NCI-H526 (cell line): ENCODE measurements at regions not wholly inside any gene's neighbourhood (a gene's known extent, or its start where the extent isn't known, plus 50 kb on each side); places are given as distances from the start of the nearest gene placed in this dataset.

Source experiments
- DNase-seq, 2 experiments: peaks; one replicate each; lab custom pipeline; 2025; lab: John Stamatoyannopoulos, UW

DNA sequence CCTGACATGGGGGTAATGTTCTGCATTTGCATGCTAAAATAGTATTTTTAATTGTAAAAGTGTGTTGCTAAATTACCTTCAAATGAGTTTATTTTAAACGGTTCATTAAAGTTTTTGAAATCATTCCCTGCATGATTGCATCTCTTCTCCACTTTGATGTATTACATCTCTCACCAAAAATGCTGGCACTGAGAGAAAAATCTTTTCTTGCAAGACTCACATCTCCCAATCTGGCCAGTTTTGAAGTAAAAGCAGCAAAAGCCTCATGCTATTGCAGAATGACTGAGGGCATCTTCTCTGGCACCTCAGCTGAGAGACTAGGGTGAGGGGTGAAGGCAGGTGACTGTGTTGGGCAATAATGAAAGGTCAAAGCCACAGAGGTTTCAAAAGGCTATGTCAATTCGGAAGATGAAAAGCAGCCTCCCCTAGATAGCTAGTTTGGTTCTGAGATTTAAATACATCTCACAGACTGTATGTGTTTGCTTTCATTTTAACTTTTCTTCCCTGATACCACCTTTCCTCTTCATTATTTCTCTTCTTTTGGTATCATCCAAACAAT, 292.2 kb upstream of the RAG2 start:
- DNase-seq = no peak

DNA sequence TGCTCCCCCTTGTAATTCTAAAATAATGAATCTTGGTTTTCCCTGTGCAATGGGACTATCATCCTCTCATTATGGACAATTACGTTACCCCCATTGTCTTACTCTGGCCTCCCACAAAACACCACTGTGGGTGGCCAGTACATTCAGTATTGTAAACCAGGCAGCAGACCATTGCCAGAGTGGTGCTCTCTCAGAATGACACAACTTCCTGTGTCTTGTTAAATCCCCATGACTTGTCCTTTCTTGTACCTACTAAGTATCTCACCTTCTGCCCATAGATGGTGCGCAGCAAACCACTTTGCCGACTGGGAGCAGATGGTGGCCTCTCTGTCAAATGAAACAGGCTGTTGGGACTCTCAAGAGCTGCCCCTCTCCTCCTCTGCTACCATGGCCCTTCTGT, 287.1 kb upstream of the RAG2 start:
- no peak for DNase-seq

DNA sequence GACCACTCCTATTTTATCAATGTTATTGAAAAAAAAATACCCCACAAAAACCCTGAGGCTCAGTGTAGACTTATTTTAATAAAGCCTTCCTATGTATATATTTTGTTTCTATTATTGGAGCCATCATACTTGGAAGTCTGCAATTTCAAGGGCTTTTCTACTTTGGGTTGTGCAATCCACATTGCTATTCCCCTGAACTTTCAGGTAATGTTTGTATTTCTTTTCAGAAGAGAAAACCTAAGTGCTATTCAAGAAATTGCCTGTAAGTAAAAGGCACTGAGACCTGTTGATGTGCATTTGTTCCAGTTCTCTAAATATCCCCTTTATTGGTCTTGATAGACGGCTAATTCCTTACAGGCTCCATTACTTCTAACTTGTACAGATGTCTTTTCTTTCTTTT, 280.7 kb upstream of the RAG2 start:
- no peak for DNase-seq

- no peak for DNase-seq
Observed at GRCh38 chr11:36877149-36877548, 279.1 kb upstream of the RAG2 start.

GRCh38 chr11:36876266-36876665, 278.2 kb upstream of the RAG2 start:
- DNase-seq = no peak

- no peak for DNase-seq
Observed at GRCh38 chr11:36874291-36874690, 276.3 kb upstream of the RAG2 start.

- DNase-seq = no peak
Observed at GRCh38 chr11:36870361-36870760, 272.3 kb upstream of the RAG2 start.

GRCh38 chr11:36868380-36868779, 270.3 kb upstream of the RAG2 start:
- no peak for DNase-seq

- no peak for DNase-seq
Observed at GRCh38 chr11:36865846-36866245, 267.8 kb upstream of the RAG2 start.

DNA sequence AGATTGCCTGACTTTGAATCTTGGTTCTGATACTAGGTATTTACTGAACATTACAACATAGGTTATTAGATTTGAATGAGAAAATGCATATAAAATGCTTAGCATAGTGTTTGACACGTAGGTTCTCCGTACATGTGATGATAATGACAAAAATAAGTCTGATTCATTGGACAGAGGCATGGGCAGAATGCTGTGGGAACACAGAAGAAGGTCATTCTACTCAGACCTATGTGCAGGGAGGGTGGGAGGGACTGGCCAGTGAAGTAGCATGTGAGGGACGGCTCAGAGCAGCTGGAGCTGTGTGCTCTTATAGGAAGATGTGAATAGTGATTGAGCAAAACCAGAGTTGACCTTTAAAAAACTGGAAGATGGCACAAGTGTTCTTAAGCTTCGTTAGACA, 256.8 kb upstream of the RAG2 start:
- no peak for DNase-seq

GRCh38 chr11:36848660-36849059, 250.6 kb upstream of the RAG2 start:
- DNase-seq = no peak

- no peak for DNase-seq
Observed at GRCh38 chr11:36840378-36840777, 242.3 kb upstream of the RAG2 start.

GRCh38 chr11:36837831-36838437, 239.9 kb upstream of the RAG2 start:
- no peak for DNase-seq

GRCh38 chr11:36825251-36825650, 227.2 kb upstream of the RAG2 start:
- DNase-seq = no peak

DNA sequence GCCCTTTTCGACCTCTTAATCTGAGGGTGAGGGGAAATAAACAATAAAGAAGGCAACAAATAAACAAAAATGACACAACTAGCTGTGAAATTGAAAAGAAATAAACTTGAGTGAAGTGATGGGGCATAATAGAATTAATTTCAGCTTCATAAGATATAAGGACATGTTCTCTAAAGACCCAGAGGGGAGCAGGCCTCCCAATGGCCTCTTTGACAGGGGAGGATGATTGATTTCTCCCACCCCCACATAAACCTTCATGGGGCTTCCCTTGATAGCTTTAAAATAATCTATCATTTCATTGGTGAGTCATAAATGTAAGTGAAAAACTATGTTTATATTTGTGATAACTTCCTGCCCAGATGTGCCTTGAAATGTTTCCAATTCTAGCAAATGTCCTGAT, 226.3 kb upstream of the RAG2 start:
- no peak for DNase-seq

GRCh38 chr11:36822829-36823228, 224.8 kb upstream of the RAG2 start:
- no peak for DNase-seq

- DNase-seq = peak in 1 of 2 experiments; percentile 17
Observed at GRCh38 chr11:36818410-36818809, 220.4 kb upstream of the RAG2 start.

- DNase-seq = no peak
Observed at GRCh38 chr11:36817336-36817965, 219.4 kb upstream of the RAG2 start.

DNA sequence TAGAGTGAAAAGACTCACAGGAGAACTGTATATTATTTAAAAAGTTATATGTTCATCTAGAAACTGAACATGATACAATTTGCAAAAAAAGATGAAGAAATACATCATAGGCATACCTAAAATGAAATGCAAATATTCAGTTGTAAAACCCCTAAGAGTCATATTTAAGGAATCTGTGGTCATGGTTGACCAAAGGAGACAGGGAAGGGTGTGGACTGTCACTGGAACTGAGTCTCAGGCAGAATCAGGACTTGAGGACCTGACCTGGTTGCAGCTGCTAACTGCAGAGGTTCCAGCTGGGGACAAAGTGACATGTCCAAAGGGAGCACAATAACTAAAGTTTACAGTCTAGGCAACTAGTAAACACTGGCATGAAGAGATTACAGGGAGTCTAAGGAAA, 211.3 kb upstream of the RAG2 start:
- DNase-seq = no peak

- DNase-seq = no peak
Observed at GRCh38 chr11:36807871-36808270, 209.8 kb upstream of the RAG2 start.

- DNase-seq = no peak
Observed at GRCh38 chr11:36803084-36803483, 205.0 kb upstream of the RAG2 start.

- DNase-seq = no peak
Observed at GRCh38 chr11:36792996-36793914, 195.2 kb upstream of the RAG2 start.

DNA sequence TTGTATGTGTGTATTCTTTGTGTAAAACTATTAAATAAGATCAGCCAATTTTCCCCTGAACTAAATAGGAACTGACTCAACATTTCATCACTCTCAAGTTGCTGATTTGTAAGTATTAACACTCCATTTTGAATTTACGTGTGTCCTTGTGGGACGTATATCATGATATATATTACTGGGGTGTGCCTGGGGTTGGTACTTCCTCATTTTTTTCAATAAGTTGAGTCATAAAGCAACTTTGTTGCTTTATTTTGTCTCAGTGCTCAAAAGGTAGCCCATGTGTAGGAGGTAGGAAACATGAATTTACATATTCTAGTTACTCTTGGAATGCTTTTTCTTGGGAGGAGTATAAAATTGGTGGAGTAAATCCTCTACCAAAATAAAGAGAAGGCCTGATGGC, 193.9 kb upstream of the RAG2 start:
- no peak for DNase-seq
